H1 (cell line): ENCODE measurements at regions not wholly inside any gene's neighbourhood (a gene's known extent, or its start where the extent isn't known, plus 50 kb on each side); places are given as distances from the start of the nearest gene placed in this dataset.

Source experiments
- CTCF ChIA-PET: fragments of 300-600 bp; sonication (Branson Sonifier 250); formaldehyde crosslinking; loops from one replicate; lab custom pipeline; 2021; ENCODE audit not compliant: partially characterized antibody; lab: Charles Lee
- POLR2A ChIA-PET: fragments of 300-600 bp; sonication (Branson Sonifier 250); formaldehyde crosslinking; loops from one replicate; lab custom pipeline; 2021; ENCODE audit warnings: inconsistent platforms; ENCODE audit not compliant: partially characterized antibody; lab: Charles Lee
- DNase-seq, 2 experiments: peaks; one replicate each; pipeline versions ENCODE4 v3.0.0 to v3.0.0-alpha.2; 2010 to 2022; ENCODE audit warnings: low spot score in 2 of 2, low read depth in 1 of 2, mixed read lengths in 1 of 2
- FAIRE-seq: peaks from 2 replicates; lab custom pipeline; 2011; peaks lifted over from hg19 to GRCh38; lab: Jason Lieb, UNC
- H2AFZ ChIP-seq: 2 replicates; pipeline ENCODE4 v1.8.1; 2012; ENCODE audit warnings: low read length, inconsistent platforms
- H2AK5ac ChIP-seq: 2 replicates; pipeline ENCODE4 v1.6.1; 2013; ENCODE audit warnings: low read depth, low read length
- H2BK120ac ChIP-seq: replicated peaks from 2 replicates; pipeline ENCODE3; 2013; ENCODE audit warnings: low read depth, low read length, inconsistent platforms
- H2BK12ac ChIP-seq: 2 replicates; pipeline ENCODE4 v1.6.1; 2013; ENCODE audit warnings: low read depth, low read length
- H2BK15ac ChIP-seq: 2 replicates; pipeline ENCODE4 v1.6.1; 2013; ENCODE audit warnings: low read length
- H2BK20ac ChIP-seq: 2 replicates; pipeline ENCODE4 v1.6.1; 2013; ENCODE audit warnings: low read length
- H2BK5ac ChIP-seq: 2 replicates; pipeline ENCODE4 v1.6.1; 2013; ENCODE audit warnings: low read depth, low read length
- H3K14ac ChIP-seq: 2 replicates; pipeline ENCODE4 v1.6.1; 2013; ENCODE audit warnings: inconsistent platforms; ENCODE audit not compliant: insufficient read length
- H3K18ac ChIP-seq: 2 replicates; pipeline ENCODE4 v1.6.1; 2013; ENCODE audit warnings: low read length; ENCODE audit errors: extremely low read depth
- H3K23ac ChIP-seq: 2 replicates; pipeline ENCODE4 v1.6.1; 2013; ENCODE audit warnings: inconsistent platforms; ENCODE audit not compliant: insufficient read length
- H3K23me2 ChIP-seq: 2 replicates; pipeline ENCODE4 v1.6.1; 2013; ENCODE audit warnings: low read depth, low read length
- H3K27ac ChIP-seq: 2 replicates; pipeline ENCODE4 v1.6.1; 2011; ENCODE audit warnings: low read depth, low read length, inconsistent platforms
- H3K27me3 ChIP-seq, 4 experiments: replicated peaks in 1 of 4; 1 replicate in 1 of 4; 2 replicates in 3 of 4; pipeline versions ENCODE4 v1.6.1 to v1.8.1; 2011 to 2013; ENCODE audit warnings: low read length in 3 of 4, mild to moderate bottlenecking in 3 of 4, inconsistent platforms in 2 of 4, mixed read lengths in 2 of 4, moderate library complexity in 1 of 4; ENCODE audit not compliant: control insufficient read depth in 3 of 4, insufficient read depth in 3 of 4; ENCODE audit errors: extremely low read depth in 1 of 4
- H3K36me3 ChIP-seq, 4 experiments: 2 replicates each; pipeline versions ENCODE4 v1.6.1 to v1.8.1; 2011 to 2013; ENCODE audit warnings: mild to moderate bottlenecking in 4 of 4, low read length in 3 of 4, moderate library complexity in 2 of 4, control low read depth in 1 of 4, inconsistent platforms in 1 of 4; ENCODE audit not compliant: insufficient read depth in 4 of 4, control insufficient read depth in 2 of 4
- H3K4ac ChIP-seq: replicated peaks from 2 replicates; pipeline ENCODE3; 2013; ENCODE audit warnings: low read length, low read depth, mixed read lengths, inconsistent platforms; ENCODE audit not compliant: insufficient read length
- H3K4me1 ChIP-seq, 4 experiments: replicated peaks in 1 of 4; 1 replicate in 1 of 4; 2 replicates in 3 of 4; pipeline versions ENCODE4 v1.6.1 to v1.8.1; 2011 to 2013; ENCODE audit warnings: low read length in 3 of 4, inconsistent platforms in 2 of 4, mixed read lengths in 1 of 4; ENCODE audit not compliant: insufficient read depth in 4 of 4, control insufficient read depth in 3 of 4
- H3K4me2 ChIP-seq, 2 experiments: 2 replicates each; pipeline versions ENCODE4 v1.6.1 to v1.8.1; 2011 to 2013; ENCODE audit warnings: low read depth in 2 of 2, low read length in 2 of 2, control low read depth in 1 of 2, inconsistent platforms in 1 of 2, mild to moderate bottlenecking in 1 of 2; ENCODE audit not compliant: insufficient read depth in 1 of 2
- H3K4me3 ChIP-seq, 4 experiments: fragments of 200-600, 300-600 bp in 1 of 4; sonication (generic), shearing (Covaris generic), sonication (Bioruptor Twin) in 1 of 4; 2 replicates each; pipeline versions ENCODE4 v1.5.1 to v1.8.1; 2011 to 2016; ENCODE audit warnings: low read length in 4 of 4, low read depth in 3 of 4, control low read depth in 2 of 4, inconsistent platforms in 2 of 4, mild to moderate bottlenecking in 2 of 4, mixed read lengths in 1 of 4, moderate library complexity in 1 of 4; ENCODE audit not compliant: insufficient read depth in 2 of 4; ENCODE audit errors: extremely low read depth in 1 of 4
- H3K56ac ChIP-seq: replicated peaks from 2 replicates; pipeline ENCODE3; 2013; ENCODE audit warnings: low read depth, mild to moderate bottlenecking, mixed read lengths, low read length, inconsistent platforms; ENCODE audit not compliant: insufficient read length
- H3K79me1 ChIP-seq: 2 replicates; pipeline ENCODE4 v1.6.1; 2013; ENCODE audit warnings: low read depth, low read length, control low read depth
- H3K79me2 ChIP-seq, 2 experiments: 2 replicates each; pipeline versions ENCODE4 v1.6.1 to v1.8.1; 2012 to 2013; ENCODE audit warnings: low read length in 2 of 2, mild to moderate bottlenecking in 2 of 2, inconsistent platforms in 1 of 2; ENCODE audit not compliant: insufficient read depth in 2 of 2, control insufficient read depth in 1 of 2
- H3K9ac ChIP-seq, 4 experiments: replicated peaks in 1 of 4; 1 replicate in 1 of 4; 2 replicates in 3 of 4; pipeline versions ENCODE4 v1.6.1 to v1.8.1; 2011 to 2013; ENCODE audit warnings: low read depth in 3 of 4, low read length in 3 of 4, control low read depth in 2 of 4, mild to moderate bottlenecking in 2 of 4, moderate library complexity in 2 of 4, inconsistent platforms in 1 of 4; ENCODE audit errors: extremely low read depth in 1 of 4
- H3K9me3 ChIP-seq, 2 experiments: 2 replicates each; pipeline versions ENCODE4 v1.6.1 to v1.8.1; 2012 to 2013; ENCODE audit warnings: mild to moderate bottlenecking in 2 of 2, moderate library complexity in 2 of 2, control low read depth in 1 of 2, inconsistent platforms in 1 of 2, low read depth in 1 of 2, low read length in 1 of 2, mixed read lengths in 1 of 2; ENCODE audit not compliant: insufficient read depth in 2 of 2
- H4K20me1 ChIP-seq, 2 experiments: replicated peaks in 1 of 2; 2 replicates each; pipeline versions ENCODE3 to v1.8.1; 2011 to 2013; ENCODE audit warnings: inconsistent platforms in 2 of 2, low read length in 2 of 2, mild to moderate bottlenecking in 1 of 2; ENCODE audit not compliant: insufficient read depth in 2 of 2, control insufficient read depth in 1 of 2
- H4K5ac ChIP-seq: 2 replicates; pipeline ENCODE4 v1.6.1; 2013; ENCODE audit warnings: low read length, low read depth, mixed read lengths, inconsistent platforms; ENCODE audit not compliant: insufficient read length
- H4K8ac ChIP-seq: 2 replicates; pipeline ENCODE4 v1.8.0; 2013; ENCODE audit warnings: mild to moderate bottlenecking, moderate library complexity, low read length, inconsistent platforms; ENCODE audit not compliant: insufficient read depth; ENCODE audit errors: extremely low read depth
- H4K91ac ChIP-seq: replicated peaks from 2 replicates; pipeline ENCODE3; 2013; ENCODE audit warnings: low read length, mixed read lengths, inconsistent platforms; ENCODE audit not compliant: insufficient read length
- CBX5 ChIP-seq: fragments of 300-800, 300-1000 bp; sonication (generic); IDR thresholded peaks from 2 replicates; pipeline ENCODE4 v1.7.1; 2016; ENCODE audit warnings: antibody characterized with exemption, low read length, low read depth
- CTCF ChIP-seq, 3 experiments: IDR thresholded peaks; 1 replicate in 2 of 3; 2 replicates in 1 of 3; pipeline versions ENCODE4 v1.5.1 to v1.6.1; 2011; ENCODE audit warnings: low read length in 3 of 3, mild to moderate bottlenecking in 3 of 3, inconsistent platforms in 2 of 3, low read depth in 1 of 3, moderate library complexity in 1 of 3; ENCODE audit not compliant: insufficient read depth in 1 of 3; ENCODE audit errors: control extremely low read depth in 1 of 3
- FOSL1 ChIP-seq: IDR thresholded peaks from 2 replicates; pipeline ENCODE4 v1.6.1; 2011; ENCODE audit warnings: mild to moderate bottlenecking, low read depth, low read length, moderate library complexity; ENCODE audit not compliant: insufficient read depth
- MAFK ChIP-seq: IDR thresholded peaks from 2 replicates; pipeline ENCODE4 v1.6.1; 2012; ENCODE audit warnings: low read depth, mild to moderate bottlenecking, improper control_type of control experiment, low read length
- PHF8 ChIP-seq: fragments of 200-600 bp; sonication (generic); conservative IDR thresholded peaks from 2 replicates; pipeline ENCODE4 v1.7.1; 2012; ENCODE audit warnings: low read depth, mild to moderate bottlenecking, inconsistent platforms, low read length, moderate library complexity
- POLR2A ChIP-seq, 2 experiments: IDR thresholded peaks; 1 replicate in 1 of 2; 2 replicates in 1 of 2; pipeline ENCODE4 v1.6.1; 2011; ENCODE audit warnings: low read depth in 2 of 2, low read length in 2 of 2, mild to moderate bottlenecking in 2 of 2; ENCODE audit errors: control extremely low read depth in 1 of 2
- RAD21 ChIP-seq, 2 experiments: IDR thresholded peaks in 1 of 2; conservative IDR thresholded peaks in 1 of 2; 2 replicates each; pipeline ENCODE4 v1.6.1; 2011; ENCODE audit warnings: low read depth in 2 of 2, low read length in 2 of 2, improper control_type of control experiment in 1 of 2, inconsistent platforms in 1 of 2, mild to moderate bottlenecking in 1 of 2, moderate library complexity in 1 of 2
- SIN3A ChIP-seq, 2 experiments: IDR thresholded peaks in 1 of 2; conservative IDR thresholded peaks in 1 of 2; 2 replicates each; pipeline ENCODE4 v1.6.1; 2011 to 2012; ENCODE audit warnings: low read length in 2 of 2, improper control_type of control experiment in 1 of 2, low read depth in 1 of 2, mild to moderate bottlenecking in 1 of 2
- SP1 ChIP-seq: IDR thresholded peaks from 2 replicates; pipeline ENCODE4 v1.6.1; 2011; ENCODE audit warnings: low read depth, low read length
- TAF7 ChIP-seq: optimal IDR thresholded peaks from 2 replicates; pipeline ENCODE3; 2011; ENCODE audit warnings: low read depth, mild to moderate bottlenecking, inconsistent platforms, low read length, moderate library complexity, borderline replicate concordance
- WGBS, 2 experiments: shearing (Covaris generic) in 1 of 2; methylation state at CpG; one replicate each; pipeline versions ENCODE4 v1.1.6 to v1.1.7; 2013 to 2015; ENCODE audit warnings: low lambda C conversion rate in 2 of 2, mixed read lengths in 2 of 2, inconsistent platforms in 1 of 2, low coverage in 1 of 2, missing lambda C conversion rate in 1 of 2; ENCODE audit not compliant: insufficient replicate concordance in 2 of 2, insufficient coverage in 1 of 2, insufficient read length in 1 of 2; ENCODE audit errors: extremely low coverage in 1 of 2, missing lambda C conversion rate in 1 of 2; 5-methylcytosine and 5-hydroxymethylcytosine counted together
- TF ChIP-seq, protein P1 (sequence below): IDR thresholded peaks from 2 replicates; pipeline ENCODE4 v1.6.1; 2011; ENCODE audit warnings: low read length, improper control_type of control experiment

DNA sequence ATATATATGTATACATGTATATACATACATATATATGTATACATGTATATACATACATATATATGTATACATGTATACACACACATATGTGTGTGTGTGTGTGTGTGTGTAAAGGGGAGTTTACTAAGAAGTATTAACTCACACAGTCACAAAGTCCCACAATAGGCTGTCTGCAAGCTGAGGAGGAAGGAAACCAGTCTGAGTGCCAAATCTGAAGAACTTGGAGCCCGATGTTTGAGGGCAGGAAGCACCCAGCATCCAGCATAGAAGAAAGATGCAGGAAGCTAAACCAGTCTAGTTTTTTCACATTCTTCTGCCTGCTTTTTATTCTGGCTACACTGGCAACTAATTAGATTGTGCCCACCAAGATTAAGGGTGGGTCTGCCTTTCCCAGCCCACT is 591.5 kb downstream of the PRR16 start:
- FAIRE-seq: no peak
- Histone ChIP-seq H4K20me1 (no peaks in the 10 kb centered on the region), H3K4me3 (no peak overlapping the region), H3K79me2 (no peaks in the 10 kb centered on the region), H4K5ac (no peak overlapping the region), H3K23ac (no peak overlapping the region), H2BK120ac (no peak overlapping the region), H3K14ac (no peak overlapping the region), H3K4me1 (no peaks in the 10 kb centered on the region), H2BK20ac (no peak overlapping the region), H3K79me1 (no peaks in the 10 kb centered on the region), H3K4ac (no peak overlapping the region), H3K36me3 (no peaks in the 10 kb centered on the region), H4K91ac (no peak overlapping the region), H3K9me3 (no peaks in the 10 kb centered on the region), H3K9ac (no peak overlapping the region), H3K27ac (no peak overlapping the region), H3K27me3 (no peaks in the 10 kb centered on the region), H2AFZ (no peak overlapping the region), H3K56ac (no peak overlapping the region), H3K18ac (no peak overlapping the region), H4K8ac (no peak overlapping the region), H3K4me2 (no peak overlapping the region), H2BK5ac (no peak overlapping the region), H2BK12ac (no peak overlapping the region), H2BK15ac (no peak overlapping the region), H2AK5ac (no peak overlapping the region), H3K23me2 (no peaks in the 10 kb centered on the region; the same call in 1 of the 2 replicates)
- no peak for DNase-seq
- ChIA-PET CTCF (interaction anchor here (0.9 kb wide), 1 partner anchor 28 kb away, joined by 3 read pairs; no protein-coding TSS in a partner anchor), POLR2A (no interaction called here)
- 86% methylated on average over 1 of the region's 1 CpG; no CpG with 5 or more reads in 1 of the 2 experiments for WGBS, 2 experiments
- TF ChIP-seq CBX5: no peak
- no peak for TF ChIP-seq PHF8
- TF ChIP-seq FOSL1: no peak
- no peak for TF ChIP-seq TAF7
- TF ChIP-seq CTCF (IDR thresholded peaks at IDR 0.05; ENCODE audit: control extremely low read depth in 1 of 3, insufficient read depth in 1 of 3, low read depth in 1 of 3, low read length in 3 of 3): no peak
- no peak for TF ChIP-seq MAFK
- TF ChIP-seq SP1: no peak
- TF ChIP-seq SIN3A (conservative IDR thresholded peaks at IDR 0.05 in 1 of 2, IDR thresholded peaks at IDR 0.05 in 1 of 2; ENCODE audit: low read depth in 1 of 2, low read length in 2 of 2): no peak
- TF ChIP-seq RAD21 (IDR thresholded peaks at IDR 0.05 in 1 of 2, conservative IDR thresholded peaks at IDR 0.05 in 1 of 2; ENCODE audit: low read depth in 2 of 2, low read length in 2 of 2): no peak
- no peak for TF ChIP-seq POLR2A (IDR thresholded peaks at IDR 0.05; ENCODE audit: control extremely low read depth in 1 of 2, low read depth in 2 of 2, low read length in 2 of 2)
- TF ChIP-seq, protein P1, sequence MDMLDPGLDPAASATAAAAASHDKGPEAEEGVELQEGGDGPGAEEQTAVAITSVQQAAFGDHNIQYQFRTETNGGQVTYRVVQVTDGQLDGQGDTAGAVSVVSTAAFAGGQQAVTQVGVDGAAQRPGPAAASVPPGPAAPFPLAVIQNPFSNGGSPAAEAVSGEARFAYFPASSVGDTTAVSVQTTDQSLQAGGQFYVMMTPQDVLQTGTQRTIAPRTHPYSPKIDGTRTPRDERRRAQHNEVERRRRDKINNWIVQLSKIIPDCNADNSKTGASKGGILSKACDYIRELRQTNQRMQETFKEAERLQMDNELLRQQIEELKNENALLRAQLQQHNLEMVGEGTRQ: no peak
